ENCODE measurements at regions not wholly inside any gene's neighbourhood (a gene's known extent, or its start where the extent isn't known, plus 50 kb on each side); places are given as distances from the start of the nearest gene placed in this dataset.

- ChIA-PET POLR2A (no interaction called here), CTCF (no interaction called here)
- no peak for DNase-seq (ENCODE audit: extremely low spot score)
- TF ChIP-seq ELF4 (IDR thresholded peaks at IDR 0.05) (no peak), FOXA1 (IDR thresholded peaks at IDR 0.05) (no peak), ZNF384 (IDR thresholded peaks at IDR 0.05) (no peak), CTBP1 (IDR thresholded peaks at IDR 0.05; ENCODE audit: borderline replicate concordance) (no peak), PKNOX1 (IDR thresholded peaks at IDR 0.05) (no peak), TARDBP (IDR thresholded peaks at IDR 0.05) (no peak), SP1 (IDR thresholded peaks at IDR 0.05) (no peak), LEF1 (IDR thresholded peaks at IDR 0.05; ENCODE audit: borderline replicate concordance) (no peak), SUZ12 (IDR thresholded peaks at IDR 0.05) (no peak)
These were observed 119.0 kb downstream of the ZFAND4 start for GRCh38 chr10:45553613-45554012.

- POLR2A ChIA-PET = no interaction called here
- CTCF ChIA-PET = no interaction called here
- no peak for TF ChIP-seq BHLHE40 (IDR thresholded peaks at IDR 0.05; ENCODE audit: borderline replicate concordance)
- TF ChIP-seq ZNF384 (IDR thresholded peaks at IDR 0.05) = no peak
- no peak for TF ChIP-seq TARDBP (IDR thresholded peaks at IDR 0.05)
- no peak for TF ChIP-seq PKNOX1 (IDR thresholded peaks at IDR 0.05)
- no peak for TF ChIP-seq FOXM1 (IDR thresholded peaks at IDR 0.05; ENCODE audit: borderline replicate concordance)
- TF ChIP-seq HDGF (IDR thresholded peaks at IDR 0.05; ENCODE audit: borderline replicate concordance) = no peak
- no peak for TF ChIP-seq NFRKB (IDR thresholded peaks at IDR 0.05)
- TF ChIP-seq ARNT (IDR thresholded peaks at IDR 0.05) = no peak
- TF ChIP-seq FOXK2 (IDR thresholded peaks at IDR 0.05) = no peak
- TF ChIP-seq CTBP1 (IDR thresholded peaks at IDR 0.05; ENCODE audit: borderline replicate concordance) = no peak
- no peak for TF ChIP-seq L3MBTL2 (conservative IDR thresholded peaks at IDR 0.05)
- TF ChIP-seq SUZ12 (IDR thresholded peaks at IDR 0.05) = no peak
- no peak for TF ChIP-seq ELF4 (IDR thresholded peaks at IDR 0.05)
- TF ChIP-seq FOXA1 (IDR thresholded peaks at IDR 0.05) = no peak
- TF ChIP-seq LEF1 (IDR thresholded peaks at IDR 0.05; ENCODE audit: borderline replicate concordance) = no peak
- TF ChIP-seq SP1 (IDR thresholded peaks at IDR 0.05) = no peak
- no peak for DNase-seq (ENCODE audit: extremely low spot score)
These were observed 119.4 kb downstream of the ZFAND4 start for GRCh38 chr10:45553155-45553554.

GRCh38 chr10:45552476-45552875 lies 120.1 kb downstream of the ZFAND4 start:
- TF ChIP-seq FOXM1 (IDR thresholded peaks at IDR 0.05; ENCODE audit: borderline replicate concordance) = no peak
- TF ChIP-seq NFRKB (IDR thresholded peaks at IDR 0.05) = no peak
- no peak for TF ChIP-seq L3MBTL2 (conservative IDR thresholded peaks at IDR 0.05)
- no peak for TF ChIP-seq SUZ12 (IDR thresholded peaks at IDR 0.05)
- TF ChIP-seq FOXA1 (IDR thresholded peaks at IDR 0.05) = no peak
- no peak for TF ChIP-seq PKNOX1 (IDR thresholded peaks at IDR 0.05)
- no peak for TF ChIP-seq HDGF (IDR thresholded peaks at IDR 0.05; ENCODE audit: borderline replicate concordance)
- no peak for TF ChIP-seq TARDBP (IDR thresholded peaks at IDR 0.05)
- no peak for TF ChIP-seq ARNT (IDR thresholded peaks at IDR 0.05)
- ChIA-PET POLR2A (no interaction called here), CTCF (no interaction called here)
- no peak for DNase-seq (ENCODE audit: extremely low spot score)

- TF ChIP-seq BHLHE40 (IDR thresholded peaks at IDR 0.05; ENCODE audit: borderline replicate concordance) (no peak), NFRKB (IDR thresholded peaks at IDR 0.05) (no peak), ELF4 (IDR thresholded peaks at IDR 0.05) (no peak), HDGF (IDR thresholded peaks at IDR 0.05; ENCODE audit: borderline replicate concordance) (no peak), TARDBP (IDR thresholded peaks at IDR 0.05) (no peak), FOXM1 (IDR thresholded peaks at IDR 0.05; ENCODE audit: borderline replicate concordance) (no peak), ZNF384 (IDR thresholded peaks at IDR 0.05) (no peak), L3MBTL2 (conservative IDR thresholded peaks at IDR 0.05) (no peak), FOXA1 (IDR thresholded peaks at IDR 0.05) (no peak)
- ChIA-PET POLR2A (no interaction called here), CTCF (no interaction called here)
- DNase-seq (ENCODE audit: extremely low spot score) = no peak
These were observed 121.4 kb downstream of the ZFAND4 start for GRCh38 chr10:45550903-45551786.

- DNase-seq (ENCODE audit: extremely low spot score) = no peak
- CTCF ChIA-PET = no interaction called here
- no peak for TF ChIP-seq ELF4 (IDR thresholded peaks at IDR 0.05)
- no peak for TF ChIP-seq SUZ12 (IDR thresholded peaks at IDR 0.05)
- POLR2A ChIA-PET = no interaction called here
These were observed 124.5 kb downstream of the ZFAND4 start for GRCh38 chr10:45548068-45548467.

- no peak for TF ChIP-seq SP1 (IDR thresholded peaks at IDR 0.05)
- no peak for TF ChIP-seq ELF4 (IDR thresholded peaks at IDR 0.05)
- no peak for TF ChIP-seq TARDBP (IDR thresholded peaks at IDR 0.05)
- no peak for TF ChIP-seq HDGF (IDR thresholded peaks at IDR 0.05; ENCODE audit: borderline replicate concordance)
- TF ChIP-seq SUZ12 (IDR thresholded peaks at IDR 0.05) = no peak
- TF ChIP-seq FOXK2 (IDR thresholded peaks at IDR 0.05) = no peak
- TF ChIP-seq LEF1 (IDR thresholded peaks at IDR 0.05; ENCODE audit: borderline replicate concordance) = no peak
- TF ChIP-seq NFRKB (IDR thresholded peaks at IDR 0.05) = no peak
- TF ChIP-seq CTBP1 (IDR thresholded peaks at IDR 0.05; ENCODE audit: borderline replicate concordance) = no peak
- no peak for TF ChIP-seq FOXM1 (IDR thresholded peaks at IDR 0.05; ENCODE audit: borderline replicate concordance)
- TF ChIP-seq L3MBTL2 (conservative IDR thresholded peaks at IDR 0.05) = no peak
- TF ChIP-seq ARNT (IDR thresholded peaks at IDR 0.05) = no peak
- TF ChIP-seq BHLHE40 (IDR thresholded peaks at IDR 0.05; ENCODE audit: borderline replicate concordance) = no peak
- TF ChIP-seq ZNF384 (IDR thresholded peaks at IDR 0.05) = no peak
- TF ChIP-seq PKNOX1 (IDR thresholded peaks at IDR 0.05) = no peak
- TF ChIP-seq FOXA1 (IDR thresholded peaks at IDR 0.05) = no peak
- no peak for DNase-seq (ENCODE audit: extremely low spot score)
- POLR2A ChIA-PET = no interaction called here
- CTCF ChIA-PET = no interaction called here
These were observed 125.4 kb downstream of the ZFAND4 start for GRCh38 chr10:45547207-45547606.
